ENCODE measurements at regions not wholly inside any gene's neighbourhood (a gene's known extent, or its start where the extent isn't known, plus 50 kb on each side); places are given as distances from the start of the nearest gene placed in this dataset.

- DNase-seq (ENCODE audit: low read depth), result no peak
Measured at GRCh38 chr21:36532769-36533467, 53.0 kb upstream of the CLDN14 start.

- no peak for DNase-seq (ENCODE audit: low read depth)
Measured at GRCh38 chr21:36533468-36533848, 53.5 kb upstream of the CLDN14 start.

- DNase-seq (ENCODE audit: low read depth), result no peak
Measured at GRCh38 chr21:36534656-36535055, 54.7 kb upstream of the CLDN14 start.

GRCh38 chr21:36535618-36536241, 55.8 kb upstream of the CLDN14 start:
- DNase-seq (ENCODE audit: low read depth), result no peak

- DNase-seq (ENCODE audit: low read depth), result no peak
Measured at GRCh38 chr21:36538761-36539160, 58.8 kb upstream of the CLDN14 start.

- no peak for DNase-seq (ENCODE audit: low read depth)
Measured at GRCh38 chr21:36539434-36540150, 59.7 kb upstream of the CLDN14 start.

GRCh38 chr21:36540700-36541099, 60.8 kb upstream of the CLDN14 start:
- no peak for DNase-seq (ENCODE audit: low read depth)

GRCh38 chr21:36541721-36542139, 61.8 kb upstream of the CLDN14 start:
- DNase-seq (ENCODE audit: low read depth), result no peak

GRCh38 chr21:36542312-36543101, 62.6 kb upstream of the CLDN14 start:
- peak; percentile 10 for DNase-seq (ENCODE audit: low read depth)

- DNase-seq (ENCODE audit: low read depth), result no peak
Measured at GRCh38 chr21:36543924-36544323, 64.0 kb upstream of the CLDN14 start.

GRCh38 chr21:36544545-36544944, 64.6 kb upstream of the CLDN14 start:
- DNase-seq (ENCODE audit: low read depth), result no peak

- no peak for DNase-seq (ENCODE audit: low read depth)
Measured at GRCh38 chr21:36545776-36546511, 66.0 kb upstream of the CLDN14 start.

- DNase-seq (ENCODE audit: low read depth), result no peak
Measured at GRCh38 chr21:36547464-36547863, 67.5 kb upstream of the CLDN14 start.

- DNase-seq (ENCODE audit: low read depth), result no peak
Measured at GRCh38 chr21:36548866-36549265, 68.9 kb upstream of the CLDN14 start.

- DNase-seq (ENCODE audit: low read depth), result no peak
Measured at GRCh38 chr21:36549470-36549869, 69.5 kb upstream of the CLDN14 start.

GRCh38 chr21:36550761-36551160, 70.8 kb upstream of the CLDN14 start:
- peak; percentile 46 for DNase-seq (ENCODE audit: low read depth)

GRCh38 chr21:36551321-36551720, 71.4 kb upstream of the CLDN14 start:
- DNase-seq (ENCODE audit: low read depth), result no peak

GRCh38 chr21:36551731-36552433, 72.0 kb upstream of the CLDN14 start:
- peak; percentile 65 for DNase-seq (ENCODE audit: low read depth)

- no peak for DNase-seq (ENCODE audit: low read depth)
Measured at GRCh38 chr21:36552434-36552785, 72.5 kb upstream of the CLDN14 start.

GRCh38 chr21:36553406-36553805, 73.5 kb upstream of the CLDN14 start:
- DNase-seq (ENCODE audit: low read depth), result no peak
